Subcutaneous abdominal adipose tissue (tissue), 5 donors: ENCODE measurements at regions not wholly inside any gene's neighbourhood (a gene's known extent, or its start where the extent isn't known, plus 50 kb on each side); places are given as distances from the start of the nearest gene placed in this dataset.

Source experiments
- H3K27ac ChIP-seq: one replicate; pipeline ENCODE4 v1.7.0; 2013; ENCODE audit warnings: low read depth, mild to moderate bottlenecking, inconsistent platforms, low read length, moderate library complexity
- H3K27me3 ChIP-seq, 5 donors: one replicate each; pipeline ENCODE4 v1.7.0; 2013; ENCODE audit warnings: low read length in 5 of 5, inconsistent platforms in 1 of 5; ENCODE audit not compliant: control insufficient read depth in 5 of 5, insufficient read depth in 4 of 5
- H3K36me3 ChIP-seq, 5 donors: one replicate each; pipeline ENCODE4 v1.7.0; 2013; ENCODE audit warnings: low read length in 5 of 5; ENCODE audit not compliant: control insufficient read depth in 5 of 5, insufficient read depth in 5 of 5
- H3K4me1 ChIP-seq, 5 donors: one replicate each; pipeline ENCODE4 v1.7.0; 2013; ENCODE audit warnings: low read length in 5 of 5, mild to moderate bottlenecking in 3 of 5, moderate library complexity in 1 of 5; ENCODE audit not compliant: control insufficient read depth in 5 of 5, insufficient read depth in 5 of 5
- H3K4me3 ChIP-seq, 5 donors: one replicate each; pipeline ENCODE4 v1.7.0; 2013; ENCODE audit warnings: low read length in 5 of 5, low read depth in 1 of 5
- H3K9ac ChIP-seq, 5 donors: one replicate each; pipeline ENCODE4 v1.7.0; 2013; ENCODE audit warnings: low read length in 5 of 5, mild to moderate bottlenecking in 4 of 5, moderate library complexity in 3 of 5
- H3K9me3 ChIP-seq, 5 donors: one replicate each; pipeline ENCODE4 v1.7.0; 2013; ENCODE audit warnings: low read length in 5 of 5; ENCODE audit not compliant: control insufficient read depth in 5 of 5
- donor health status: healthy.
- donor health status: healthy.
- donor health status: healthy.
- donor health status: healthy.
- donor health status: healthy.

GRCh38 chr10:57817741-57818140 lies 450.0 kb downstream of the IPMK start:
- no peaks in the 10 kb centered on the region for H3K9me3 ChIP-seq
- H3K4me1 ChIP-seq: peaks cover 0 to 10% (median 7%) of the 10 kb centered on the region in 5 donors
- no peaks in the 10 kb centered on the region for H3K36me3 ChIP-seq

GRCh38 chr10:57815949-57816348 lies 451.7 kb downstream of the IPMK start:
- H3K4me1 ChIP-seq: peaks cover 0 to 2% (median 0%) of the 10 kb centered on the region in 5 donors
- no peak overlapping the region for H3K9ac ChIP-seq
- no peaks in the 10 kb centered on the region for H3K9me3 ChIP-seq
- no peaks in the 10 kb centered on the region for H3K27me3 ChIP-seq
- no peaks in the 10 kb centered on the region for H3K36me3 ChIP-seq
- H3K4me3 ChIP-seq: no peak overlapping the region
- no peak overlapping the region for H3K27ac ChIP-seq

More at GRCh38 chr10:57817741-57818140, 450.0 kb downstream of the IPMK start:
- Histone ChIP-seq H3K27ac (no peak overlapping the region), H3K4me3 (no peak overlapping the region), H3K9ac (no peak overlapping the region), H3K27me3 (no peaks in the 10 kb centered on the region)

- Histone ChIP-seq H3K4me3 (no peak overlapping the region), H3K9ac (no peak overlapping the region), H3K4me1 (no peaks in the 10 kb centered on the region), H3K9me3 (peaks cover 0 to 8% (median 3%) of the 10 kb centered on the region in 5 donors), H3K27me3 (no peaks in the 10 kb centered on the region), H3K36me3 (no peaks in the 10 kb centered on the region), H3K27ac (no peak overlapping the region)
Measured at GRCh38 chr10:57809961-57810360, 457.7 kb downstream of the IPMK start.

- Histone ChIP-seq H3K9me3 (peaks cover 0 to 8% (median 3%) of the 10 kb centered on the region in 5 donors), H3K27ac (no peak overlapping the region), H3K27me3 (no peaks in the 10 kb centered on the region), H3K9ac (no peak overlapping the region), H3K4me1 (no peaks in the 10 kb centered on the region), H3K36me3 (no peaks in the 10 kb centered on the region), H3K4me3 (no peak overlapping the region)
Measured at GRCh38 chr10:57807906-57808305, 459.8 kb downstream of the IPMK start.

GRCh38 chr10:57806675-57807074 lies 461.0 kb downstream of the IPMK start:
- peaks cover 0 to 8% (median 3%) of the 10 kb centered on the region in 5 donors for H3K9me3 ChIP-seq
- H3K9ac ChIP-seq: no peak overlapping the region
- H3K27me3 ChIP-seq: no peaks in the 10 kb centered on the region
- no peak overlapping the region for H3K4me3 ChIP-seq
- H3K27ac ChIP-seq: no peak overlapping the region
- H3K36me3 ChIP-seq: no peaks in the 10 kb centered on the region
- no peaks in the 10 kb centered on the region for H3K4me1 ChIP-seq

GRCh38 chr10:57799625-57800024 lies 468.1 kb downstream of the IPMK start:
- no peaks in the 10 kb centered on the region for H3K36me3 ChIP-seq
- no peak overlapping the region for H3K9ac ChIP-seq
- H3K4me3 ChIP-seq: no peak overlapping the region
- peaks cover 0 to 4% (median 0%) of the 10 kb centered on the region in 5 donors for H3K4me1 ChIP-seq
- no peak overlapping the region for H3K27ac ChIP-seq
- no peaks in the 10 kb centered on the region for H3K9me3 ChIP-seq
- H3K27me3 ChIP-seq: no peaks in the 10 kb centered on the region

GRCh38 chr10:57798830-57799229 lies 468.9 kb downstream of the IPMK start:
- Histone ChIP-seq H3K27ac (no peak overlapping the region), H3K9ac (no peak overlapping the region), H3K4me3 (no peak overlapping the region), H3K27me3 (no peaks in the 10 kb centered on the region), H3K4me1 (peaks cover 0 to 4% (median 0%) of the 10 kb centered on the region in 5 donors), H3K36me3 (no peaks in the 10 kb centered on the region), H3K9me3 (no peaks in the 10 kb centered on the region)

GRCh38 chr10:57791546-57791945 lies 476.1 kb downstream of the IPMK start:
- no peaks in the 10 kb centered on the region for H3K27me3 ChIP-seq
- no peak overlapping the region for H3K27ac ChIP-seq
- no peak overlapping the region for H3K4me3 ChIP-seq
- H3K36me3 ChIP-seq: no peaks in the 10 kb centered on the region
- H3K4me1 ChIP-seq: no peaks in the 10 kb centered on the region
- no peak overlapping the region for H3K9ac ChIP-seq
- peaks cover 0 to 3% (median 0%) of the 10 kb centered on the region in 5 donors for H3K9me3 ChIP-seq

- Histone ChIP-seq H3K4me3 (no peak overlapping the region), H3K27me3 (no peaks in the 10 kb centered on the region), H3K4me1 (peaks cover 0 to under 1% (median 0%) of the 10 kb centered on the region in 5 donors), H3K27ac (no peak overlapping the region), H3K9ac (no peak overlapping the region), H3K36me3 (no peaks in the 10 kb centered on the region), H3K9me3 (peaks cover 0 to 3% (median 0%) of the 10 kb centered on the region in 5 donors)
Measured at GRCh38 chr10:57790703-57791102, 477.0 kb downstream of the IPMK start.

GRCh38 chr10:57788117-57788516 lies 479.6 kb downstream of the IPMK start:
- Histone ChIP-seq H3K27me3 (no peaks in the 10 kb centered on the region), H3K27ac (no peak overlapping the region), H3K9ac (no peak overlapping the region)

More at GRCh38 chr10:57788117-57788516, 479.6 kb downstream of the IPMK start:
- peaks cover 0 to 3% (median 0%) of the 10 kb centered on the region in 5 donors for H3K9me3 ChIP-seq
- H3K4me1 ChIP-seq: peaks cover 0 to 6% (median 0%) of the 10 kb centered on the region in 5 donors
- H3K36me3 ChIP-seq: no peaks in the 10 kb centered on the region
- H3K4me3 ChIP-seq: no peak overlapping the region
